ENCODE measurements at regions not wholly inside any gene's neighbourhood (a gene's known extent, or its start where the extent isn't known, plus 50 kb on each side); places are given as distances from the start of the nearest gene placed in this dataset.

GRCh38 chr3:162094301-162094700, 597.7 kb downstream of the OTOL1 start:
- TF ChIP-seq CTCF (IDR thresholded peaks at IDR 0.05) (no peak), POLR2A (IDR thresholded peaks at IDR 0.05) (no peak)

Data from body of pancreas (tissue), 4 donors.